ENCODE measurements at regions not wholly inside any gene's neighbourhood (a gene's known extent, or its start where the extent isn't known, plus 50 kb on each side); places are given as distances from the start of the nearest gene placed in this dataset.
"Not testable (repeated sequence)": the region's sequence is repeated elsewhere in the genome, so short reads cannot be mapped to it uniquely, and the experiment has no call there.

GRCh38 chr5:113652161-113652560 is 138.7 kb downstream of the YTHDC2 start:
- DNase-seq = no peak

GRCh38 chr5:113654828-113655227 is 141.3 kb downstream of the YTHDC2 start:
- DNase-seq = no peak

GRCh38 chr5:113660206-113660605 is 146.7 kb downstream of the YTHDC2 start:
- DNase-seq = no peak

GRCh38 chr5:113660706-113661250 is 147.3 kb downstream of the YTHDC2 start:
- DNase-seq = no peak

GRCh38 chr5:113663879-113664541 is 150.5 kb downstream of the YTHDC2 start:
- DNase-seq = peak; percentile 52

GRCh38 chr5:113673041-113673440 is 159.5 kb downstream of the YTHDC2 start:
- DNase-seq = no peak

- no peak for DNase-seq
Observed at GRCh38 chr5:113675166-113675565, 161.7 kb downstream of the YTHDC2 start.

- no peak for DNase-seq
Observed at GRCh38 chr5:113678202-113678601, 164.7 kb downstream of the YTHDC2 start.

GRCh38 chr5:113678924-113679575 is 165.6 kb downstream of the YTHDC2 start:
- DNase-seq = peak; percentile 70

GRCh38 chr5:113680534-113680933 is 167.0 kb downstream of the YTHDC2 start:
- no peak for DNase-seq

GRCh38 chr5:113682497-113683136 is 169.1 kb downstream of the YTHDC2 start:
- peak; percentile 36 for DNase-seq

GRCh38 chr5:113683211-113683610 is 169.7 kb downstream of the YTHDC2 start:
- DNase-seq = no peak

- DNase-seq = no peak
Observed at GRCh38 chr5:113686599-113686998, 173.1 kb downstream of the YTHDC2 start.

- DNase-seq = no peak
Observed at GRCh38 chr5:113689647-113690046, 176.2 kb downstream of the YTHDC2 start.

GRCh38 chr5:113692466-113692865 is 179.0 kb downstream of the YTHDC2 start:
- no peak for DNase-seq

GRCh38 chr5:113692891-113693457 is 179.5 kb downstream of the YTHDC2 start:
- DNase-seq = no peak

GRCh38 chr5:113693701-113694100 is 180.2 kb downstream of the YTHDC2 start:
- DNase-seq = no peak

- no peak for DNase-seq
Observed at GRCh38 chr5:113694576-113694975, 181.1 kb downstream of the YTHDC2 start.

GRCh38 chr5:113703266-113703665 is 189.8 kb downstream of the YTHDC2 start:
- DNase-seq = no peak

GRCh38 chr5:113705657-113706056 is 192.2 kb downstream of the YTHDC2 start:
- DNase-seq = no peak

- DNase-seq = no peak
Observed at GRCh38 chr5:113713051-113713450, 199.6 kb downstream of the YTHDC2 start.

GRCh38 chr5:113715921-113716320 is 202.4 kb downstream of the YTHDC2 start:
- DNase-seq = not testable (repeated sequence)

GRCh38 chr5:113719549-113719948 is 206.1 kb downstream of the YTHDC2 start:
- no peak for DNase-seq

- no peak for DNase-seq
Observed at GRCh38 chr5:113721171-113721570, 207.7 kb downstream of the YTHDC2 start.

Data from DMS53 (cell line).